ENCODE measurements at regions not wholly inside any gene's neighbourhood (a gene's known extent, or its start where the extent isn't known, plus 50 kb on each side); places are given as distances from the start of the nearest gene placed in this dataset.

GRCh38 chr5:159602434-159602833 lies 272.1 kb upstream of the IL12B start:
- in situ Hi-C loops (cut with HindIII; ENCODE audit: low pct_ligation_motif_present, low pct_unique_long_range_greater_than_20kb, low sequenced_read_pairs), result no loop called here
- DNase-seq, result no peak

DNA sequence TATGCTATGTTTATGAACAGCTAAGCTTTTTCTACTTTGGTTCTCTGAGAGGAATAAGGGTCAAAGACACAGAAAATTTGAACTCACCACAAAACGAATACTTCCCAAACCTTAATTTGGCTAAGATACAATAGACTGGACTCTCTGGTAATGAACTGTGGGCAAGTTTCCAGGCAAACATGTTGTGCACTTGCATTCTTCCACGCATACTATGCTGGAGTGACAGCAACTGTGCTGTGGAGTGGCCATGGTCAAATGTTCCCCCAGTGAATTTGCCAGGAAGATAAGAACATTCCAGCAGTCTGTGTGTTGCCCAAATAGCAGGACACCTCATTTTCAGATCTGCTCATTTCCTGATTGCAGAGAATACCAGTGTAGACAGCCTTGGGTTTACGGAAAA lies 275.3 kb upstream of the IL12B start:
- DNase-seq, result no peak
- in situ Hi-C loops (cut with HindIII; ENCODE audit: low pct_ligation_motif_present, low pct_unique_long_range_greater_than_20kb, low sequenced_read_pairs), result no loop called here

- in situ Hi-C loops (cut with HindIII; ENCODE audit: low pct_ligation_motif_present, low pct_unique_long_range_greater_than_20kb, low sequenced_read_pairs), result no loop called here
- no peak for DNase-seq
These were observed 279.1 kb upstream of the IL12B start for GRCh38 chr5:159609359-159609758.

GRCh38 chr5:159610966-159611579 lies 280.8 kb upstream of the IL12B start:
- in situ Hi-C loops (cut with HindIII; ENCODE audit: low pct_ligation_motif_present, low pct_unique_long_range_greater_than_20kb, low sequenced_read_pairs), result no loop called here
- no peak for DNase-seq

DNA sequence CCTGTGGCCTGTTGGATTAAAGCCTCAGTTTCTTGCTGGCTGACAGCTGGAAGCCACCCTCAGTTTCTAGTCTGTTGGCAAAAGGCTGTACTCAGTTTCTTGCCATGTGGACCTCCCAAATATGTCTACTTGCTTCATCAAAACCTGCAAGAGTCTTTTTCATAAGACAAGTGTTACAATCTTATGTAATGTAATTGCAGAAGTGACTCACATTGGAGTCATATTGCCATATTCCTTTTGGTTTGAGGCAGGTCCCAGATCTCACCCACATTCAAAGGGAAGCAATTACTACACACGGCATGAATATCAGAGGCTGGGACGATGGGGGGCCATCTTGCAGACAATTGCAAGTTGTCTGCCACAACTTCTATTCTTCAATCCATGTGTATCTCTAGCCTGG lies 286.7 kb upstream of the IL12B start:
- in situ Hi-C loops (cut with HindIII; ENCODE audit: low pct_ligation_motif_present, low pct_unique_long_range_greater_than_20kb, low sequenced_read_pairs), result no loop called here
- no peak for DNase-seq

- in situ Hi-C loops (cut with HindIII; ENCODE audit: low pct_ligation_motif_present, low pct_unique_long_range_greater_than_20kb, low sequenced_read_pairs), result no loop called here
- DNase-seq, result no peak
These were observed 289.5 kb upstream of the IL12B start for GRCh38 chr5:159619826-159620225.

- in situ Hi-C loops (cut with HindIII; ENCODE audit: low pct_ligation_motif_present, low pct_unique_long_range_greater_than_20kb, low sequenced_read_pairs), result no loop called here
These were observed 290.7 kb upstream of the IL12B start for GRCh38 chr5:159620853-159621540.

DNA sequence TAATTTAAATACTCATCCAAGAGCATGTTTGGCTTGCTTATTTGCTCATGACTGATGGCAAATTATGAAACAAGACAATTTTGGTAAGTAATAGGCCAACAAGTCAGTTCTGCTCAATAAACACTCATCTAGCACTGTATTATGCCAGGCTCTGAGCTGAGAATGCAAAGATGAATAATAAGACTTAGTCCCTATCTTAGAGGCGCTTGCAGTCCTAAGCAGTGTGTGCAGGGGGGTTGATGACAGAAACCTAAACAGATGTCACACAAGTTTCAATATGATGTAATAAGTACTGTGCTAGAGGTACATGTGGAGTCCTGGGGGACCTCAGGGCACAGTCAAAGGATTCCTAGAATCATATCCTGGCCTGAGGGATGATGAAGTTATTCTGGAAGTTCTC lies 287.6 kb upstream of the ADRA1B start:
- no peak for DNase-seq
- in situ Hi-C loops (cut with HindIII; ENCODE audit: low pct_ligation_motif_present, low pct_unique_long_range_greater_than_20kb, low sequenced_read_pairs), result no loop called here

More at GRCh38 chr5:159620853-159621540, 290.7 kb upstream of the IL12B start:
- no peak for DNase-seq

GRCh38 chr5:159629158-159629557 lies 287.1 kb upstream of the ADRA1B start:
- no peak for DNase-seq
- in situ Hi-C loops (cut with HindIII; ENCODE audit: low pct_ligation_motif_present, low pct_unique_long_range_greater_than_20kb, low sequenced_read_pairs), result no loop called here

DNA sequence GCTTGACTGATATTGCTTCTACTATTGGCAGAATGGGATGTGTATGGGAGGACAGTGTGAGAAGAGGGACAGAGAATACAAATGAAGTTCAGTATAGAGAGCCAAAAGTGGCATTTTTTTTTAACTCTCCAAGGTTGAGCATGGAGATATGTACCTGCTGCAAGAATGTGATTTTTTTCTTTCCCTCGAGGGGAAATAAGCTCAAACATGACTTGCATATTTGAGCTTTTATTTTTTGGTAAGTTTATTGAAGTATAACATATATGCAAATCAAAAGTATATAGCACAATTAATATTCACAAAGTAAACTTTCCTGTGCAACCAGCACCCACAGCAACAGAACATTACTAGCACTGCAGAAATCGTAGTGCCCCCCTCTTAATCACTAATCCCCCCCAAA lies 285.7 kb upstream of the ADRA1B start:
- in situ Hi-C loops (cut with HindIII; ENCODE audit: low pct_ligation_motif_present, low pct_unique_long_range_greater_than_20kb, low sequenced_read_pairs), result no loop called here
- no peak for DNase-seq

- in situ Hi-C loops (cut with HindIII; ENCODE audit: low pct_ligation_motif_present, low pct_unique_long_range_greater_than_20kb, low sequenced_read_pairs), result no loop called here
- no peak for DNase-seq
These were observed 285.3 kb upstream of the ADRA1B start for GRCh38 chr5:159631001-159631400.

DNA sequence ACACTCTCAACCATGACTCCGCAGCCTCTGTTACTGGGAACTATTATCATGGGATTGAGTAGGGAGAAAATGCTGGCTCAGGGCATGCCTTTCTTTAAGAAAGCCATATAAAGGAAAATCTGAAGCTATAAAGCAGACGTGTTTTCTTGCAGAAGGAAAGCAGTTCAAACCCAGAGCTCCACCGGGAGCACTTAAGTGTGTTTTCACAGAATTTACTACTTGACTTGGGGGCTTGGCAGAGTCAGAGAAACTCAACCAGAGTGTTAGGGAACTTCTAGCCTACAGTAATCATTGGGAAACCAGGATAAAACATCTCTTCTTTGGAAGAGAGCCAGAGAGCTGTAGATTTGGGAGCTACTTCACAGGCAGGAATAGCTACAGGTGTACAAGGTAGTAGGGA lies 283.4 kb upstream of the ADRA1B start:
- no peak for DNase-seq
- in situ Hi-C loops (cut with HindIII; ENCODE audit: low pct_ligation_motif_present, low pct_unique_long_range_greater_than_20kb, low sequenced_read_pairs), result no loop called here

DNA sequence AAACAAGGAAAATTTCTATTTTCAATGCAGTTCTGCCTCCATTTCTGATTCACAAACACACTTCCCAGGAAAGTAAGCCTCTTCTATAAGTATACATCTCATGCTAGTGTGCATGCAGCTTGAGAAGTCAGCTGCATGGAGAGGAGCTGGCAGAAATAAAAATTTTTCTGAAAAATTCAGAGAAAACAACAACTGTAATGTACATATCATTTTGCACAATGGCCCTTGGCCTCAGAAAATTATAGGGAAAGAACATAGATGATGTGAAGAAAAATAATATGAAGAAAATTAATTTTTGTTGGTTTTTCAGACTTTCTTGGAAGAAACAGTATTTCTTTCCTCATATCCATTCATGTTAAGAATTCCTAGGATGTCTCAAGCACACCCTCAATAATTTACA lies 277.8 kb upstream of the ADRA1B start:
- in situ Hi-C loops (cut with HindIII; ENCODE audit: low pct_ligation_motif_present, low pct_unique_long_range_greater_than_20kb, low sequenced_read_pairs), result no loop called here
- DNase-seq, result no peak

- no peak for DNase-seq
- in situ Hi-C loops (cut with HindIII; ENCODE audit: low pct_ligation_motif_present, low pct_unique_long_range_greater_than_20kb, low sequenced_read_pairs), result no loop called here
These were observed 277.2 kb upstream of the ADRA1B start for GRCh38 chr5:159638954-159639559.

GRCh38 chr5:159639590-159639989 lies 276.7 kb upstream of the ADRA1B start:
- no peak for DNase-seq
- in situ Hi-C loops (cut with HindIII; ENCODE audit: low pct_ligation_motif_present, low pct_unique_long_range_greater_than_20kb, low sequenced_read_pairs), result no loop called here

- DNase-seq, result no peak
- in situ Hi-C loops (cut with HindIII; ENCODE audit: low pct_ligation_motif_present, low pct_unique_long_range_greater_than_20kb, low sequenced_read_pairs), result no loop called here
These were observed 275.8 kb upstream of the ADRA1B start for GRCh38 chr5:159640446-159640845.

- in situ Hi-C loops (cut with HindIII; ENCODE audit: low pct_ligation_motif_present, low pct_unique_long_range_greater_than_20kb, low sequenced_read_pairs), result no loop called here
- DNase-seq, result no peak
These were observed 275.4 kb upstream of the ADRA1B start for GRCh38 chr5:159640921-159641320.

- no peak for DNase-seq
- in situ Hi-C loops (cut with HindIII; ENCODE audit: low pct_ligation_motif_present, low pct_unique_long_range_greater_than_20kb, low sequenced_read_pairs), result no loop called here
These were observed 274.8 kb upstream of the ADRA1B start for GRCh38 chr5:159641371-159642039.

- no peak for DNase-seq
- in situ Hi-C loops (cut with HindIII; ENCODE audit: low pct_ligation_motif_present, low pct_unique_long_range_greater_than_20kb, low sequenced_read_pairs), result no loop called here
These were observed 273.9 kb upstream of the ADRA1B start for GRCh38 chr5:159642379-159642778.

DNA sequence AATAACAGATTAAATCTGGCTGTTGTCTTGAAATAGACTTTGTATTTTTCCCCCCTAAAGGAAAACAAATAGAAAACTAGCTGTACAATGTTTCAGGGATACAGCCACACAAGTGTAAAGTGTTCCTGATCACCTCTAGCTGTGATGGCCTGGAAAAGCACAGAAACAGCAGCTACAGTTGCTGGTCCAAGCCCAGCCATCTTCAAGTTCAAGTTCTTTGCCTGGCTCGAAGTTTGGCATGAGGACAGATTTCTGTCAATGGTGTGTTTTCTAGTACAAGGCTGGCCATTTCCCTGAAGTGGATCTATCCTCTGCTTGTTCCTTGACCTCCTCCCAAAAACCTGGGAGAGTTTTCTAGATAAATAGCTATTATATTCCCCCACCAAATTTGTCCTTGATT lies 272.2 kb upstream of the ADRA1B start:
- in situ Hi-C loops (cut with HindIII; ENCODE audit: low pct_ligation_motif_present, low pct_unique_long_range_greater_than_20kb, low sequenced_read_pairs), result no loop called here
- DNase-seq, result no peak
